GM18909 (cell line): ENCODE measurements at regions not wholly inside any gene's neighbourhood (a gene's known extent, or its start where the extent isn't known, plus 50 kb on each side); places are given as distances from the start of the nearest gene placed in this dataset.
"Not testable (repeated sequence)": the region's sequence is repeated elsewhere in the genome, so short reads cannot be mapped to it uniquely, and the experiment has no call there.

ENCODE experiments used
- ATAC-seq: cut with Tn5 transposase; IDR thresholded peaks from one replicate; pipeline ENCODE4 v1.9.1; 2021; ENCODE audit warnings: mild to moderate bottlenecking; ENCODE audit not compliant: unreplicated experiment, poor library complexity

DNA sequence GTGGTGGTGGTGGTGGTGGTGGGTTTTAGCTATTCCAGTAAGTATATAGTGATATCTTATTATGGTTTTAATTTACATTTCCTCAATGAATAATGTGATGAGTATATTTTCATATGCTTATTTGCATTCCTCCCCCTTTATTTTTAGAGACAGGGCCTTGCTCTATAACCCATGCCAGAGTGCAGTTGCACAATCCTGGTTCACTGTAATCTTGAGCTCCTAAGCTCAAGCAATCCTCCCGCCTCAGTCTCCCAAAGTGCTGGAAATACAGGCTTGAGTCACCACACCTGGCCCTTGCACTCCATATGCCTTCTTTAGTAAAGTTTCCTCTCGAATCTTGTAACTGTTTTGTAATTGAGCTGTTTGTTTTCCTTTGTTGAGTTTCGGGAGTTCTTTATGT is 577.7 kb upstream of the AUTS2 start:
- ATAC-seq, result no peak

DNA sequence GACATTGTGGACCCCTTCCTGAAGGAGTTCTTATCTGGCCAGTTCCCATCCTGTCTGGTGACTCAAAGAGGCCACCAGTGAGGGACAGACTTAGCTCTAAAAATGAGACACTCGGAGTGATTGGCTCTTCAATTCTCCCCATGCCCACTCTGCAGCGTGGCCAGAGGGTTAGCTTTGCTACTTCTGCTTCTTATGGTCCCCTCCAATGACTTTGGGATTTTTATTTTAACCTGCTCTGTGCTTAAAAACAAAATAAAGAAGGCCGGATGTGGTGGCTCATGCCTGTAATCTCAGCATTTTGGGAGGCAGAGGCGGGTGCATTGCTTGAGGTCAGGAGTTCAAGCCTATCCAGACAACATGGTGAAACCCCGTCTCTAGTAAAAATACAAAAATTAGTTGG is 573.0 kb upstream of the AUTS2 start:
- no peak for ATAC-seq

DNA sequence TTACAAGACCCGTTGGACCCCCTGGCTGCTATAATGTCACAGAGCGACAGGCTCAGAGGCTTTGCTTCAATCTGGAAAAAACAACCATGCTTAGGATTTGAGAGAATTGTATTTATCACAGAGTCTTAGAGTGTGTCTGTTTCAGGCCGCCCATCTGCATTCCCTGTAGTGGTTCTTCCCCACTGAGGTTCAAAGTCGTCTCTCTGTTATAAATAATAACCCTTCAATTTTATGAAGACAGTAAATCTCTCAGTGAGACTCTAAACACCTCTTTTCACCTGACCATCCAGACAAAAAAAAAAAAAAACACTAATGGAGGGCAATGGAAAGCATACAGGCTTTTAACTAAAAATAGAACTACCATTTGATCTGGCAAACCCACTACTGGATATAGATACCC is 565.4 kb upstream of the AUTS2 start:
- no peak for ATAC-seq

DNA sequence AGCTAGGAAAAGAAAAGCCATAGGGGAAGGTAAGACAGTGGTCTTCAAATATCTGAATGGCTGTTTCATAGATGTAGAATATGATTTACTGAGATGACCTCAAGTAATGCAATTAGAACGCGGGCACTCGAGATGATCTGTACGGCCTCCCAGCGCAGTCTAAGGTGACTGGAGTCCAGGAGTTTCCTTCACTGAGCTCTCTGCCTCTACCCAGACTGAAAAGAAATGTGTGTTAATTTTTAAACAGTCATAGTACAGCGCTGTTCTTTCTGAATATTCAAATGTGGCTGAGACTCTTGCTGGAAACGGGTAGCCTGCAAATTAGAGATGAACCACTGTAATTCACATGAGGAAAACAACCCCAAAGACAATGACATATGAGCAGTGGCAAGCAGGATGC is 562.4 kb upstream of the AUTS2 start:
- ATAC-seq, result no peak

DNA sequence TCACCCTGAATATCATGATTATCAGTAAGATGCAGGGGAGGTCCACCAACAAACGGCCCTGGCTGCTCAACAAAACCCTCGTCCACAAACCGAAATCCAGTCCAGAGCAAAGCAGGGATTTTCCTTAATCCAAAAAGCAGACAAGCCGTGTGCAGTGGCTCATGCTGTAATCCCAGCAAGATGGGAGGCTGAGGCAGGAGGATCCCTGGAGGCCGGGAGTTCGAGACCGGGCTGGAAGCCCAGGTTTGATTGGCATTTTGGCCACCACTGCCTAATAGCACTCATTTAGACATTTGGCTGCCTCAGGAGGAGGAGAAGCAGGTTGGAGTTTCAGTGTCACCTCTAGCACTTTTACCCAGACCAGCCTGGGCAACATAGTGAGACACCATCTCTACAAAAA is 562.0 kb upstream of the AUTS2 start:
- no peak for ATAC-seq

DNA sequence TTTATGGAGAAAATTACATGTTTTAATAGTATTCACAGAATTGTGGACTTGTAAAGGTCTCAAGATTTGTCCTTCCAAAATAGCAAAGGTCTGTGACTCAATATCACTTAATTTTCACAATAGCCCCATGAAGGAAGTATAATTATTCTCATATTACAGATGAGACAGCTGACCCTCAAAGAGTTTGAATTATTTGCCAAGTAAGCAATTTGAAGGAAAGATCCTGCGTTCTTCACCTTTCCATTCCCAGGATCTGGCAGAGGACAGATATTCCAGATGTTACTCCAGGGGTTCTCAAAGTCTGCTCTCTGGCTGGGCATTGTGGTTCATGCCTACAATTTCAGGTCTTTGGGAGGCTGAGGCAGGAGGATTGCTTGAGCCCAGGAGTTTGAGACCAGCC is 559.4 kb upstream of the AUTS2 start:
- ATAC-seq, result no peak

DNA sequence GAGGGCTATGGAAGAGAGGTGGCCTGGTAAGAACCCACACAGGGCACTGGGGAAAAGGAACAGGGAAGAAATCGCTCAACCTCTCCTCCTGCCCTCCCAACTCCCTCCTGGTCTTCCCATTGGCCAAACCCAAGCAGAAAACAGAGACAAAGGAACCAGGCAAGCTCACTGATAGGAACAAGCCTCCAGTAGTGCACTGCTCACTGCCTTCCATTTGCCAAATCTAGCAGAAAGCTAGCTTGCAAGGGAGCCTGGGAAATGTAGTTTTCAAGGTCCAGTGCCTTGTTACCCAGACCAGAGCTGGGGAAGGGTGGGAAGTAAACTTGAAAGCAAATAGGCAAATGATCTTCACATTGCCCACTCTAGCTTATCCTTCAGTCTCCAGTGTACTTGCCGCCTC is 556.1 kb upstream of the AUTS2 start:
- no peak for ATAC-seq

DNA sequence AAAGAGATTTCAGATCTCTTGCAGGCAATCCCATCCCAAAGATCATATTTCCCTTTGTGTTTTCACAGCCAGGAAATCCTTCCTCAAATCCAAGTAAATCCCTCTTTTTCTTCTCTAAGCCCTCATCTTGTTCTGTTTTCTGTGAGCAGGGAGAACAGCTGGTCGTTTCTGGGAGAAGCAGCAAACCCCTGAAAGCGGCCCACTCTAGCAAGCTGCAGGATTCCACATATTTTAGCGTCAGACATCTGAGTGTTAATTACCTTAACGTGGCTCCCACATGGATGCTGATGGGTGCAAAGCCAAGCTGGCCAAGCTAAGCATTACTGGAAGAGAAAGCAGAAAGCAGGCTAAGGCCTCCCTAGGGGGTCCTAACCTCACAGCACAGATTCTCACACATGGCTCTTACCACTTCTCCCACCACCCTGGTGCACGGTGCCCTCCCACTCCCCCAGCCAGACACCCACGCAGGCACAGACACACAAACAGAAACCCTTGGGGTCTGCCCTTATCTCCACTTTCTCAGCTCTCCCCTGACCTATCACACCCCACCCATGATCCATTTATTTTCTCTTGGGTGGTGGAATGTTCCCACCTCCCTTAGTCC is 551.0 kb upstream of the AUTS2 start:
- ATAC-seq, result no peak

DNA sequence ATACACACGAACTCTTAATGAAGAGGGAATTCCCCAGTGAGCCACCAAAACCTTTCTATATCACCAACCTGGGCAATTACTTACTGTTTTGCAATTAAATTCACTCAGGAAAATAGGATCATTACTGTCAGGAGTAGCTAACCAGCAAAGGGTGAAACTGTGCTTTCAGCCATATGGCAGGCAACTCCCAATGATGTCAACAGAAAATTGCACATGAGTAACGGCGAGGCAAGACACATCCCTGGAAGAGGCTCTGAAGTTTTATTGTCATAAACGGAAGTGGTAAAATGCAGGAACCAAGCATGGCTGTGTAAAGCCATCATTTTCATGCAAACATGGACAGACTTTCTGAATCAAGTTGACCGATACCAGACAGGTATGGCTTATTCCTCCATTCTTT is 548.9 kb upstream of the AUTS2 start:
- ATAC-seq, result no peak

DNA sequence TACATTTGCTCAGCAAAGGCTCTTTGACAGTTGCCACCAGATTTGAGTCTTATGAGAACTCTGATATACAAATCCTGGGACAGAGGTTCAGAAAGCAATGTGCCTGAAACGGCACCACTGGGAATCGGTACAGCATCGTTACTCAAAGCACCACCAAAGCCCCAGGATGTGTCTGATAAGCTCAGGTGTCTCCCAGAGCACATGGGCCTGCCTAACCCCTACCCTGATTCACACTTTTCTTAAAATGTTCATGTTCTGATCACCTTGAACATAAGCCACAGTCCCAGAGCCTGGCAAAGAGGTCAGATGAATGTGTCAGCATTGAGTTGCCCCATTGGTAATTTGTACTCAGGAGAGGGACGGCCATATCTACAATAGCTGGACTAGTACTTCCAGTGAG is 545.8 kb upstream of the AUTS2 start:
- ATAC-seq, result no peak

DNA sequence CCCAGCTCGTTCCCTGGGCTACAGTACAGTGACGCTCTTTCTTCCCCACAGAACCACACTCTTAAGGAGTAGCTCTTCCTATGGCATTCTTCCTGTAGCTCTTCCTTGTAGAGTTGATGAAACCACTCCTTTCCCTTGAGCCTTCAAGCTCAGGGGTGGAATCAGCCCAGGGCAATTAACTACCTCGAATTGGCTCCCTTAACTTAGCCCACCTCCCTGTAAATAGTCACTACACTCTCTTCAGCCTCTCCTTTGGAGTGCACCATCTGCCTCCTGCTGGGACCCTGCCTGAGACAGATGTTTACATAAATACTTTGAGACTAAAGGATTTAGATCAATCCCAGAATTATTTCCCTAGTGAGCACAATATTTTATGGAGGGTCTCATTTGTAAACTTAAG is 537.8 kb upstream of the AUTS2 start:
- no peak for ATAC-seq

DNA sequence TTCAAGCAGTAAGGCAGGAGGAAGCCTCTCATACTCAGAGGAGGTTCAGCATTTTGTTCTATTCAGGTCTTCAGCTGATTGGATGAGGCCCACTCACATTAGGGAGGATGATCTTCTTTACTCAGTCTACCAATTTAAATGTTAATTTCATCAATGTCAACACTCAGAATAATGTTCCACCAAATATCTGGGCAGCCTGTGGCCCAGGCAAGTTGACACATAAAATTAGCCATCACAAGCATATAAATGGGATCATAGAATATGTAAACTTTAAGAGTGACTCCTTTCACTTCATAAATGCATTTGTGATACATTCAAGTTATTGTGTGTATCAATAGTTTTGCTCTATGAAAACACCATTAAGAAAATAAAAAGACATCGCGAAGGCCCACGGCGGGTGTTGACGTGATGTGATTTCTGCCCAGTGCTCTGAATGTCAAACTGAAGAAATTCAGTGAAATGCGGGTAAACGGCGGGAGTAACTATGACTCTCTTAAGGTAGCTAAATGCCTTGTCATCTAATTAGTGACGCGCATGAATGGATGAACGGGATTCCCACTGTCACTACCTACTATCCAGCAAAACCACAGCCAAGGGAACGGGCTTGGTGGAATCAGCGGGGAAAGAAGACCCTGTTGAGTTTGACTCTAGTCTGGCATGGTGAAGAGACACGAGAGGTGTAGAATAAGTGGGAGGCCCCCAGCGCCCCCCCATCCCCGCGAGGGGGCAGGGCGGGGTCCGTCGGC is 536.1 kb upstream of the AUTS2 start:
- no peak for ATAC-seq

DNA sequence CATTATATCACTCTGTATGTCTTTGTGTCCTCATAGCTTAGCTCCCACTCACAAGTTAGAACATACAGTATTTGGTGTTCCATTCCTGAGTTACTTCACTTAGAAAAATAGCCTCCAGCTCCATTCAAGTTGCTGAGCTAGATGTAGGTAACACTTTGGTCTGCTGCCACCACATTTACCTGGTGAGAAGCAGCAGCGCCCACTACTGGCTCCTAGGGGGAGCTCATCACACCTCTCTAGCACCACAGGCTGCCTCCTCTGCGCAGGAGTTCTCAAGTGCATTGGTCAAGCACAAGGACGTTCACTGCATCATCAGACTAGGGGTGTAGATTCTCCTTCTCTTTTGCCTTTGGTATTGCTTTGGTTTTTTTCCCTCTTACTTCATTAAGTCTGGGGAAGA is 530.9 kb upstream of the AUTS2 start:
- ATAC-seq, result no peak

DNA sequence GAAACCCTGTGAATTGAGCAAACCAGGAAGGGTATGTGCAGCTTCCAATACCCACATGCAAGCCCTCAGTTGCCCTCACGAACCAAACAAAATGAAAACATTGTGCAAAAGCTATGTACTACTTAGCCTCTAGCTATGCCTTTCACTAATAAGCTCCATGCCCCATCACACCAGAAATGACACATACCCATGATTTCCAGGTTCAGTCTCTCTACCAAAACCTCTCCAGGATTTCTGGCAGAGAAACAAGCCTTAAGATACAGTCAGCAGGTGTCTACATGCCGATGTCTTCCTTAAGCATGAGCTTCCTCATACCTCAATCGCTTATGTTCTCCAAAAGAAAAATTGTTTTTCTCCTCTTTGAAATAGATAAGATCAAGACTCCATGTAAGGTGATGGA is 527.8 kb upstream of the AUTS2 start:
- ATAC-seq, result no peak

DNA sequence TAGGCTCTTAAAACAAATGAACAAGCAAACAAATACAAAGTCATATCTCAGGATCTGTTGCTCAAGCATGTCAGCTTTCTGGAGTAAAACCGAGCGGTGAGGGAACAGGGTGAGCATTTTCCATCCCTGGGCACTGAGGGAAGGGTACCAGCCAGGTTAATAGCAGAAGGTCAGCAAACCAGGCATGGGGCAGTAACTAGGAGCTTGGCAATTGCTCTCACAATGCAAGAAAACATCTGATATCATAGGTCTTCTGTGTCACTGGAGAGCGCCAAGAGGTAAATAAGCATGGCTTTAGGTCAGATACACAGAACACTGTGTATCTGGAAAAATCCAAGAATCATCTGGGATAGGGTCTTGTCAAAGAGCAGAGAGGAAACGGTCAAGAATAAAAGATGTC is 521.7 kb upstream of the AUTS2 start:
- no peak for ATAC-seq

DNA sequence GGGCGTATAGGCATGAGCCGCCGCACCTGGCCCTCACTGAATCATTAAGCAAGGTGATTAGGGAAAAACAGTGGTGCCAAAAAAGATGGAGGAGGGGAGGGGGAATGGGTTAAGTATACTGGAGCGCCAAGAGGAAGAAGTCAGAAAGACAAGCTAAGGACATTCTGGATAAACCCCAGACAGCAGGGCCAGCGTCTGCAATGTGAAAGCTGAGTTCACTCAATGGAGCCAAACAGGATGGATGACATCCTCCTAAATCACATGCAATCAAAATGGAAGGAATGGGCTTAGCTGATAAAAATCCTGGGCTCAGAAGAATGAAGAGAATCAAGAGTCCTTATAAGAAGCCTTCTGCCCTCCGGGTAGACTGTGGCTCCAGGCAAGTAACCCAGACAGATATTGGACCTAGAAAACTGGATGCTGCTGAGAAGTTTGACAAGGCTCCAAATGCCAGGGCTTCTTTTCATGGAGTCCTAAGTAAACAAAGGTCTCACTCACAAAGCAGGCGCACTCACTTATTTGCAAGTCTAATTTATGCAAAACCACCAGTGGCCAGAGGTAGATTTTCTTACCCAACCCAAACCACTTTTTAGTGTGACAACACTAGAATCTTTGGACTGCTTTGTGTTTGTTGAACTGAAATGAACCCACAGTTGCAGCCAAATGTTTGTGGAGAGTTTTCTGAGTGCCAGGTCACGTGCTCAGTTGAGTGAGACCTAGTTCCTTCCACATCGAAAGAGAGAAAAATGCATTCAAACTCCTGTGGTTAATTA is 519.1 kb upstream of the AUTS2 start:
- no peak for ATAC-seq

DNA sequence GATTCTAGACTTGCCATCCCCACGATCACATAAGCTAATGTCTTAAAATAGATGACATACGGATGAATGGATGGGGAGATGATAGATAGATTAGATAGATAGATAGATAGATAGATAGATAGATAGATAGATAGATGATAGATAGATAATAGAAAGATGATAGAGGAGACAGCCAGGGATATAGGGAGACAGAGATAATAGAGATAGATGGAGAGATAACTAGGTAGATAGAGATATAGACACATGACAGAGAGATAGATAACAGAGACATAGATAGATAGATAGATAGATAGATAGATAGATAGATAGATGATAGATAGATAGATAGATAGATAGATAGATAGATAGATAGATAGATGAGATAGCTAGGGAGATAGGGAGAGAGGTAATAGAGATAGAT is 511.0 kb upstream of the AUTS2 start:
- not testable (repeated sequence) for ATAC-seq

DNA sequence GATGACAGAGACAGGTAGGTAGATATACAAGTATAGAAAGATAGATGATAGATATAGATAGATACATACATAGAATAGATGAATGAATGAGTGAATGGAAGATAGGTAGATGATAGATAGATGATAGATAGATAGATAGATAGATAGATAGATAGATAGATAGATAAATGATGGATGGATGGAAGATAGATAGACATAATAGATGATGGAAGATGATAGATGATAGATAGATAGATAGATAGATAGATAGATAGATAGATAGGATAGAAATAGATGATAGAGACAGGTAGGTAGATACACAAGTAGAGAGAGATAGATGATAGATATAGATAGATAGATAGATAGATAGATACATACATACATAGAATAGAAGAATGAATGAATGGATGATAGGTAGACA is 510.1 kb upstream of the AUTS2 start:
- no peak for ATAC-seq

DNA sequence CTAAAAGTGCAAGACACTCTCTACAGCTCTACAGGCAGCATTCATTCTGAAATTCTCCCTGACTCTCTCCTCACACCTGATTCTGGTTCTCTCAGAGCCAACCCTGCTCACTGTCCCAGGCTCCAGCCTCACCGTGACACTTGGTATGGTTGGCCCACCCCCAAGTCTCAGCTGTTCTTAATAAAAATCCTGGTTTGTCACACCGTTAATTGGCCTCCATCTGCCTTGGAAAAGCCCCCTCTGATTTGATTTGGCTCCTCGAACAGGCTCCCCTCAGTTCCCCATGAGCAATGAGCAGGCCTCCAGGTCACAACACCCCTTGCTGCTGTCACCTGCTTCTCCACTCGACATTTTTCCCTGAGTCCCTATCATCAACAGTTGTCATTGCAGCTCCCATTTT is 507.3 kb upstream of the AUTS2 start:
- ATAC-seq, result no peak

DNA sequence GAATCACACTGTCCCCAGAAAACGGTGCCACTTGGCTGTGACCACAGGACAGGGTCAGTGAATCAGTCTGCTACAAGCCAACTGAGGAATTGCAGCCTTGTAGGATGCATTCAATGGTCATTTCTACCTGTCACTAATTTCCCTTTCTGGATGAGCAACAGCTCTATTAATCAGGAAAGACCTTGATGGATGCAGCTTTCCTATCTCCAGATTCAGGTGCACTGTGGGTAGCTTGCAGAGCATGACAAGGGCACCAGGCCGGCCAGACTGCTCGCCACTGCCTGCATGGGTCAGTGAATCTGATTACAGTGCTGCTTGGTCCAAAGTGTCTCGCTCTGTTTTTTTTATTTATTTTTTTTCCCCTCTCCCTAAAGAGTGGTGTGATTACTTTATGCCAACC is 506.8 kb upstream of the AUTS2 start:
- ATAC-seq, result no peak

DNA sequence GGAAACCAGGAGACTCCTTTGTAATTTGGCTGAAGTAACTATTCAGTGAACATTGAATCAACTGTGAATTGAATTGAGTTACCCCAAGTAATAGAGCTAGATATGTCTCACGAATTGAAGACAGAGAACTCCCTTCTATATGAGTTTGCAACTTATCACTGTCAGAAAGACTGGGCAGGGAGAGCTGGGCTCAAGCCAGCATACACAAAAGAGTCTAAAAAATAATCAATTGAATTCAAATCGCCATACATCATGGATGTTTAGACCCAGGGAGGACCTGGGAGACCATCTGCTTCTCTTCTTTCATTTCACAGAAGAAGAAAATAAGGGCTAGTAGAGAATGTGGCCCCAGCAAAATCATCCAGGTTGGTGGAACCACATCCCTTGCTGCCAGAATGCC is 503.1 kb upstream of the AUTS2 start:
- no peak for ATAC-seq

DNA sequence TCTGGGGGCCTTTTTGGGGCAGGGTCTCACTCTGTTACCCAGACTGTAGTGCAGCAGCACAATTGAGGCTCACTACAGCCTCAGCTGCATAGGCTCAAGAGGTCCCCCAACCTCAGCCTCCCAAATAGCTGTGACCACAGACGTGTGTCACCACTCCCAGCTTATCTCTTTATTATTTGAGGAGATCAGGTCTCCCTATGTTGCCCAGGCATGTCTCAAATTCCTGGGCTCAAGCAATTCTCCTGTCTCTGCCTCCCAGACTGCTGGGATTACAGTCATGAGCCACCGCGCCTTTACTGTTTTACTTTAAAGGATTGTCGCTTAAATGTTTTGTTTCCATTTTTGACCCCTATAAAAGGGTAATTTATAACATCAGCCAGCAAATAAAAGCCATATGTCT is 502.6 kb upstream of the AUTS2 start:
- no peak for ATAC-seq
